WTC11 (cell line): ENCODE measurements at regions not wholly inside any gene's neighbourhood (a gene's known extent, or its start where the extent isn't known, plus 50 kb on each side); places are given as distances from the start of the nearest gene placed in this dataset.

Source experiments
- ATAC-seq: fragments of 200-7000 bp; cut with Tn5 transposase; 2 replicates; pipeline ENCODE4 v1.10.0; 2021; ENCODE audit warnings: mild to moderate bottlenecking, moderate library complexity
- CTCF ChIA-PET: fragments of 300-600 bp; sonication (Branson Sonifier 250); formaldehyde crosslinking; loops from one replicate; lab custom pipeline; 2021; ENCODE audit warnings: antibody characterized with exemption; lab: Charles Lee
- POLR2A ChIA-PET: fragments of 350-600 bp; sonication (Branson Sonifier 250); formaldehyde crosslinking; loops from one replicate; lab custom pipeline; 2021; ENCODE audit warnings: antibody characterized with exemption; lab: Charles Lee
- DNase-seq: peaks from one replicate; pipeline ENCODE4 v3.0.0; 2021; ENCODE audit warnings: low spot score
- H3K27ac Mint-ChIP-seq: 2 replicates; pipeline ENCODE4 v1.8.0; 2021; ENCODE audit warnings: mixed read lengths
- H3K27me3 Mint-ChIP-seq: 2 replicates; pipeline ENCODE4 v1.8.0; 2021; ENCODE audit warnings: low read depth, mild to moderate bottlenecking, moderate library complexity, mixed read lengths
- H3K36me3 Mint-ChIP-seq: 2 replicates; pipeline ENCODE4 v1.8.0; 2021; ENCODE audit warnings: mixed read lengths
- H3K4me1 Mint-ChIP-seq: 2 replicates; pipeline ENCODE4 v1.8.0; 2022; ENCODE audit warnings: mixed read lengths
- H3K4me3 Mint-ChIP-seq: 2 replicates; pipeline ENCODE4 v1.8.0; 2021; ENCODE audit warnings: mild to moderate bottlenecking, moderate library complexity, mixed read lengths
- H3K9me3 Mint-ChIP-seq: 2 replicates; pipeline ENCODE4 v1.8.0; 2021; ENCODE audit warnings: mixed read lengths
- ATF6 ChIP-seq: sonication (generic); formaldehyde crosslinking; IDR thresholded peaks from 2 replicates; pipeline ENCODE4 v1.8.1; 2023; ENCODE audit warnings: mild to moderate bottlenecking, missing genetic modification reagents
- CREB1 ChIP-seq: sonication (generic); formaldehyde crosslinking; IDR thresholded peaks from 2 replicates; pipeline ENCODE4 v1.8.0; 2023; ENCODE audit warnings: mild to moderate bottlenecking, missing genetic modification reagents
- E2F5 ChIP-seq: sonication (generic); formaldehyde crosslinking; IDR thresholded peaks from 2 replicates; pipeline ENCODE4 v1.8.1; 2022; ENCODE audit warnings: mild to moderate bottlenecking, moderate library complexity, missing genetic modification reagents
- EMX1 ChIP-seq: fragments of 250-450 bp; sonication (Bioruptor Pico); IDR thresholded peaks from 2 replicates; pipeline ENCODE4 v1.8.0; 2021; ENCODE audit warnings: mild to moderate bottlenecking
- GABPB1 ChIP-seq: sonication (generic); formaldehyde crosslinking; IDR thresholded peaks from 2 replicates; pipeline ENCODE4 v1.8.1; 2023; ENCODE audit warnings: mild to moderate bottlenecking, missing genetic modification reagents
- JAZF1 ChIP-seq: fragments of 250-450 bp; sonication (Bioruptor Pico); IDR thresholded peaks from 2 replicates; pipeline ENCODE4 v1.9.0; 2021; ENCODE audit warnings: moderate library complexity, mild to moderate bottlenecking, inconsistent platforms
- JUN ChIP-seq: sonication (generic); formaldehyde crosslinking; IDR thresholded peaks from 2 replicates; pipeline ENCODE4 v1.8.0; 2023; ENCODE audit warnings: mild to moderate bottlenecking, missing genetic modification reagents
- KAT7 ChIP-seq: sonication (generic); formaldehyde crosslinking; IDR thresholded peaks from 2 replicates; pipeline ENCODE4 v1.8.1; 2023; ENCODE audit warnings: missing genetic modification reagents, mild to moderate bottlenecking, borderline replicate concordance
- MXD4 ChIP-seq: fragments of 250-450 bp; sonication (Bioruptor Pico); IDR thresholded peaks from 2 replicates; pipeline ENCODE4 v1.8.0; 2021; ENCODE audit warnings: mild to moderate bottlenecking, moderate library complexity, borderline replicate concordance
- MYBL2 ChIP-seq: sonication (generic); formaldehyde crosslinking; IDR thresholded peaks from 2 replicates; pipeline ENCODE4 v1.8.1; 2023; ENCODE audit warnings: mild to moderate bottlenecking, moderate library complexity, missing genetic modification reagents
- NFATC4 ChIP-seq: fragments of 250-450 bp; sonication (Bioruptor Pico); IDR thresholded peaks from 2 replicates; pipeline ENCODE4 v1.9.0; 2021; ENCODE audit warnings: mild to moderate bottlenecking
- RORB ChIP-seq: fragments of 250-450 bp; sonication (Bioruptor Pico); IDR thresholded peaks from 2 replicates; pipeline ENCODE4 v1.9.0; 2021; ENCODE audit warnings: mild to moderate bottlenecking
- SP1 ChIP-seq: sonication (generic); formaldehyde crosslinking; conservative IDR thresholded peaks from 2 replicates; pipeline ENCODE4 v1.8.1; 2022; ENCODE audit warnings: missing genetic modification reagents
- STAT6 ChIP-seq: sonication (generic); formaldehyde crosslinking; conservative IDR thresholded peaks from 2 replicates; pipeline ENCODE4 v1.8.1; 2023; ENCODE audit warnings: mild to moderate bottlenecking, low read depth, missing genetic modification reagents, moderate library complexity
- USF1 ChIP-seq: sonication (generic); formaldehyde crosslinking; IDR thresholded peaks from 2 replicates; pipeline ENCODE4 v1.8.0; 2022; ENCODE audit warnings: mild to moderate bottlenecking, missing genetic modification reagents
- ZNF138 ChIP-seq: sonication (generic); formaldehyde crosslinking; conservative IDR thresholded peaks from 2 replicates; pipeline ENCODE4 v1.8.1; 2022; ENCODE audit warnings: mild to moderate bottlenecking, moderate library complexity, missing genetic modification reagents
- ZNF532 ChIP-seq: fragments of 250-450 bp; sonication (Bioruptor Pico); IDR thresholded peaks from 2 replicates; pipeline ENCODE4 v1.9.0; 2021; ENCODE audit warnings: mild to moderate bottlenecking, borderline replicate concordance
- TF ChIP-seq, protein P1 (sequence below): sonication (generic); formaldehyde crosslinking; IDR thresholded peaks from 2 replicates; pipeline ENCODE4 v1.8.1; 2023; ENCODE audit warnings: mild to moderate bottlenecking, missing genetic modification reagents, moderate library complexity
- TF ChIP-seq, protein P2 (sequence below): sonication (generic); formaldehyde crosslinking; IDR thresholded peaks from 2 replicates; pipeline ENCODE4 v1.8.0; 2022; ENCODE audit warnings: mild to moderate bottlenecking, missing genetic modification reagents

- Mint-ChIP-seq H3K4me1 (peaks cover 3% of the 10 kb centered on the region; the same call in 1 of the 2 replicates), H3K36me3 (no peaks in the 10 kb centered on the region), H3K27me3 (no peaks in the 10 kb centered on the region), H3K27ac (no peak overlapping the region), H3K9me3 (no peaks in the 10 kb centered on the region), H3K4me3 (no peak overlapping the region)
- TF ChIP-seq USF1 (CRISPR knock-in tag) = no peak
- no peak for TF ChIP-seq ATF6
- TF ChIP-seq NFATC4 (CRISPR knock-in tag) = no peak
- no peak for TF ChIP-seq CREB1 (CRISPR knock-in tag)
- TF ChIP-seq ZNF532 (CRISPR knock-in tag) = no peak
- no peak for TF ChIP-seq SP1 (CRISPR knock-in tag)
- no peak for TF ChIP-seq RORB
- no peak for TF ChIP-seq JUN (CRISPR knock-in tag)
- TF ChIP-seq, protein P1, sequence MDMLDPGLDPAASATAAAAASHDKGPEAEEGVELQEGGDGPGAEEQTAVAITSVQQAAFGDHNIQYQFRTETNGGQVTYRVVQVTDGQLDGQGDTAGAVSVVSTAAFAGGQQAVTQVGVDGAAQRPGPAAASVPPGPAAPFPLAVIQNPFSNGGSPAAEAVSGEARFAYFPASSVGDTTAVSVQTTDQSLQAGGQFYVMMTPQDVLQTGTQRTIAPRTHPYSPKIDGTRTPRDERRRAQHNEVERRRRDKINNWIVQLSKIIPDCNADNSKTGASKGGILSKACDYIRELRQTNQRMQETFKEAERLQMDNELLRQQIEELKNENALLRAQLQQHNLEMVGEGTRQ (CRISPR knock-in tag) = no peak
- TF ChIP-seq KAT7 (CRISPR knock-in tag) = no peak
- TF ChIP-seq MYBL2 (CRISPR knock-in tag) = no peak
- no peak for TF ChIP-seq MXD4 (CRISPR knock-in tag)
- no peak for TF ChIP-seq E2F5 (CRISPR knock-in tag)
- no peak for TF ChIP-seq JAZF1 (CRISPR knock-in tag)
- no peak for TF ChIP-seq EMX1 (CRISPR knock-in tag)
- ChIA-PET CTCF (no interaction called here), POLR2A (no interaction called here)
- ATAC-seq (no peak), DNase-seq (no peak)
These were observed 112.2 kb upstream of the TNFAIP3 start for GRCh38 chr6:137754866-137755265.

GRCh38 chr6:137755284-137755683 lies 111.8 kb upstream of the TNFAIP3 start:
- POLR2A ChIA-PET = no interaction called here
- CTCF ChIA-PET = no interaction called here
- no peak for ATAC-seq
- Mint-ChIP-seq H3K27me3 (no peaks in the 10 kb centered on the region), H3K4me1 (peaks cover 3% of the 10 kb centered on the region; the same call in 1 of the 2 replicates), H3K4me3 (no peak overlapping the region), H3K27ac (no peak overlapping the region), H3K9me3 (no peaks in the 10 kb centered on the region), H3K36me3 (no peaks in the 10 kb centered on the region)
- TF ChIP-seq STAT6 (CRISPR knock-in tag) (no peak), GABPB1 (CRISPR knock-in tag) (no peak), ZNF138 (CRISPR knock-in tag) (no peak)
- TF ChIP-seq, protein P2, sequence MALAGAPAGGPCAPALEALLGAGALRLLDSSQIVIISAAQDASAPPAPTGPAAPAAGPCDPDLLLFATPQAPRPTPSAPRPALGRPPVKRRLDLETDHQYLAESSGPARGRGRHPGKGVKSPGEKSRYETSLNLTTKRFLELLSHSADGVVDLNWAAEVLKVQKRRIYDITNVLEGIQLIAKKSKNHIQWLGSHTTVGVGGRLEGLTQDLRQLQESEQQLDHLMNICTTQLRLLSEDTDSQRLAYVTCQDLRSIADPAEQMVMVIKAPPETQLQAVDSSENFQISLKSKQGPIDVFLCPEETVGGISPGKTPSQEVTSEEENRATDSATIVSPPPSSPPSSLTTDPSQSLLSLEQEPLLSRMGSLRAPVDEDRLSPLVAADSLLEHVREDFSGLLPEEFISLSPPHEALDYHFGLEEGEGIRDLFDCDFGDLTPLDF (CRISPR knock-in tag) = no peak
- DNase-seq = no peak
